Posterior cingulate gyrus (tissue), 11 donors: ENCODE measurements at regions not wholly inside any gene's neighbourhood (a gene's known extent, or its start where the extent isn't known, plus 50 kb on each side); places are given as distances from the start of the nearest gene placed in this dataset.

Experiments
- DNase-seq, 10 donors: peaks; one replicate each; pipeline versions ENCODE4 v3.0.0 to v3.0.0-alpha.2; 2020 to 2021; ENCODE audit warnings: mixed read lengths in 3 of 10
- intact Hi-C: fragments of 100-400 bp; cut with DNase I; formaldehyde crosslinking; loops from one replicate; pipeline ENCODE4 v1.15.1; 2023

DNA sequence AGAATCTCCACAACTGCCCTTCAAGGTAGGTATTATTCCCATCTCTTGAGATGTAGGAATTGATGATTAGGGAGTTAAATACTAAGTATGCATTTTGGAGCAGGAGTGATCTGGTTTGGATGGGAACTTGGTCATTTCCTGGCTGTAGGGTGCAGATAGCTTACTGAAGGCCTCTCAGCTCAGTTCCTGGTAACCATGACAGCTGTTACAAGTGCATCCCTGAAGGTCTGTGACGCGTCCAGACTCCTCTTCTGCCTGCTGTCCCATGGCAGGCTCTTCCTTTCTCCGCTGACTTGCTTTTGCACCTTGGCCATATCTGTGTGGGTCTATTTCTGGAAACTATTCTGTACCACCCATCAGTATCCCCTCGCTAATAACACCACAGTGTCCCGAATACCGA lies 387.8 kb downstream of the ZNF536 start:
- no peak for DNase-seq
- intact Hi-C loops: no loop called here

- intact Hi-C loops: no loop called here
- no peak for DNase-seq
Measured at GRCh38 chr19:30757837-30758617, 385.8 kb downstream of the ZNF536 start.

- DNase-seq: no peak
- intact Hi-C loops: no loop called here
Measured at GRCh38 chr19:30757104-30757836, 385.1 kb downstream of the ZNF536 start.

GRCh38 chr19:30755581-30755980 lies 383.4 kb downstream of the ZNF536 start:
- intact Hi-C loops: no loop called here
- no peak for DNase-seq

DNA sequence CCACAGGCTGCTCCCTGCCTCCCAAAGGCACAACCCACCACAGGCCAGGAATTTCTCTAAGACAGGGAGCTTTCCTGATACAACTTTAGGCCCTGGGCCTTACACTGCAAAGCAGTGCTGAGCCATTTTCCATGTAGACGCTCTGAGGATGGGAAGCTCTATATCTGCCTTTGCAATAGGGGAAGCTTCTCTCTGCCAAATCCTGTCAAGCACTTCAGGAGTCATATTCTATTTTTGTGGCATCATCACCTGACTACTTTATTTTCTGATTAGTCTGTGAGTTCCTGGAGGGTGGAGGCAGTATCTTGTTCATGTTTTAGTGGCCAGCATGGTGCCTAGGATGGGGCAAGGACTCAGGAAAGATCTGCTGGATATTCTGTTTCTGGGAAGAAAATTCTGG lies 382.0 kb downstream of the ZNF536 start:
- intact Hi-C loops: no loop called here
- DNase-seq: no peak

- DNase-seq: no peak
- intact Hi-C loops: no loop called here
Measured at GRCh38 chr19:30752876-30753275, 380.7 kb downstream of the ZNF536 start.

GRCh38 chr19:30752201-30752600 lies 380.0 kb downstream of the ZNF536 start:
- DNase-seq: no peak
- intact Hi-C loops: no loop called here

GRCh38 chr19:30745476-30745985 lies 373.3 kb downstream of the ZNF536 start:
- no peak for DNase-seq
- intact Hi-C loops: no loop called here

GRCh38 chr19:30744741-30745475 lies 372.7 kb downstream of the ZNF536 start:
- DNase-seq: no peak
- intact Hi-C loops: no loop called here

- intact Hi-C loops: no loop called here
- DNase-seq: no peak
Measured at GRCh38 chr19:30743702-30744101, 371.5 kb downstream of the ZNF536 start.

DNA sequence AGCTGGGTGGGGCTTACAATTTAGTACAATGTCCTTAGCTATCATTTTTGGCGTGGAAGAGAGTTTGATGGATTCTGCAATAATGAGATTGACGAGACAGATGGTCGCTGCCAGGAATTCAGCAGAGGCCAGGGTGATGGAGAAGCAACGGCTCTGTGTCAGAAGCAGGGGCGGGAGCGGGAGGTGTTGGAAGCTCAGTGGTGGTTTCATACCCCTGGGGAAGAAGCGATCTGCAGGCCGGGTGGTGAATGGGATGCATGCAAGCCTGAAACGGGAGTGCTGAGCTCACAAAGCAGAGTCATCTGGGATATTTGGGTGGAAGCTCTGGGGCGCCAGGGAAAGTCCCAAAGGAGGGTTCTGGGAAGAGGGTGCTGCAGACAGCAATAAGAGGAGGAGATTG lies 370.8 kb downstream of the ZNF536 start:
- intact Hi-C loops: no loop called here

DNA sequence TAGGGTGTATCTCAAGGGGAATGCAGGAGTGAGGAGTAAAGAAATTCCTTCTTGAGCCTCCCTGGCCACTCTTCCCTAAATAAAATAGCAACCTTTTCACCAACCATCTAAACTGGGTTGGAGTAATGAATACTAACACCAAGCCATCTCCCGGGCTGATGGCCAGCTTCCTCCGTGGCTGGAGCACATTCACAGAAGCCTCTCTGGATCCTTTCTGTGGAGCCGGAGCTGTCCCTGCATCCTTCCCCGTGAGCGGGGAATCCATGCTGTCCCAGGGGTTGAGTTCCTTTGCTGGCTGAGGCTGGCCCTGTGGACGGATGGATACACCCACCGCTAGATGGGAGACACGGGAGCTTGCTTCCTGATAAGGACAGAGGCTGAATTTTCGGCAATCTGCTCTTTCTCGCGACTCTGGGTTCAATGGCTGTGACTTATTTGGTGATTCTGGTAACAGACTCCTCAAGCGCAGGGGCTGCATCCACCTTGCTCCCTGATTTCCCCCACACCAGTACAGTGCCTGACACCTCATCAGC lies 370.3 kb downstream of the ZNF536 start:
- no peak for DNase-seq
- intact Hi-C loops: no loop called here

More for the DNA sequence above, 370.8 kb downstream of the ZNF536 start:
- no peak for DNase-seq

DNA sequence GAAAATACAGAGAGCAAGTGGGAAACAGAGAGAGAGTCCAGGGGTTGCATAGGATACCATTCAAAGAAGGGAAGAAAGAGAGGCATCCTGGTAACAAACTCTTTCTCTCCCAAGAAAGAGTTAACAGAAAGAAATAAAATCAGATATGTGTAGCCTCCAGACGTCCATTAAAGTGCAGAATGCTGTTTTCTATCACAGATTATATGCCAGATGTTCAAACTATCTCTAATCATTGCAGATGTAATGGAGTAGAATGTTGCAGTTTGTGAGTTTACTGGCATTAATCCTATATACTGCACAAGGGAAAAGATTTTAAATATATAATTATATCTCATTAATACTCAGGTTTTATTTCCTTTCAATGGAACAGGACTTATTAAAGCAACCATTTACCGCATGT lies 369.4 kb downstream of the ZNF536 start:
- DNase-seq: no peak
- intact Hi-C loops: no loop called here

- intact Hi-C loops: no loop called here
- DNase-seq: no peak
Measured at GRCh38 chr19:30739394-30739793, 367.2 kb downstream of the ZNF536 start.

DNA sequence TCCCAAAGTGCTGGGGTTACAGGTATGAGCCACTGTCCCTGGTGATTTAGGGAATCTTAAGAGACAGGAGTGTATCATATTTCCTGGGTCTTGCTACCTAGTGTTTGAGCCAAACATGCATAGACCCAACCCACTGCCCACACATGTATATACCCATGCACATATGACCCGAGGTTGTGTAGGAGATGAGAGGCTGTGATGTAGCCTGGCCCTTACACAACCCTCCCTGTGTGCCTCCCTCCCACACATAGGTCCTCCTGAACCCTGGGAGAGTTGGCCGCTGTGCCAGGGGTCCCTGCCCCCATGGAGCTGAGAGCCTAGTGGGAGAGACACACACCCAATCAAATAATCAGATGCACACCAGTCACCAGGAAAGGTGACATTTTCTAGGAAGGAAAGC lies 365.9 kb downstream of the ZNF536 start:
- intact Hi-C loops: no loop called here

GRCh38 chr19:30734669-30735068 lies 362.5 kb downstream of the ZNF536 start:
- DNase-seq: peak in 1 of 10 donors; percentile 13
- intact Hi-C loops: no loop called here

More for the DNA sequence above, 365.9 kb downstream of the ZNF536 start:
- no peak for DNase-seq

- peak in 3 of 10 donors; percentile 48 to 54 (median 51) for DNase-seq
- intact Hi-C loops: no loop called here
Measured at GRCh38 chr19:30733826-30734550, 361.8 kb downstream of the ZNF536 start.

DNA sequence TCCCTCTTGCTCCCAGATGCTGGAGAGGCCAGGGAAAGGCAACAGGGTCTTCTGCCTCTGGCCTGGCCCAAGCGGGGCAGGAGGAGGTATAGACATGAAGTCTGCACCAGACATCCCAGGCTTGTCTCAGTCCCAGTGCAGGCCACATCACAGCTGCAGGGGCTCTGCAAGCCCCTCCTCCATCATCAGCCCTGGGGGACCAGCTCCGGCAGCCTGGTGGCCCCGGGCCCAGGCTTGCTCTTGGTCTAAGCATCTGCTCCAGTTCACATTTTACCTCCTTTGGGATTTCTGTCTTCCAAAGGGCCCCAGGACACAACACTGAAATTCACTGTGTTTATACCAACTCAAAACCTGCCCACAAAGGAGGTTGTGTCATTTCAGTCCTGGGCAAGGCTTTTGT lies 359.4 kb downstream of the ZNF536 start:
- DNase-seq: no peak
- intact Hi-C loops: no loop called here

GRCh38 chr19:30729451-30729850 lies 357.3 kb downstream of the ZNF536 start:
- intact Hi-C loops: no loop called here
- no peak for DNase-seq

- intact Hi-C loops: no loop called here
- DNase-seq: no peak
Measured at GRCh38 chr19:30722761-30723160, 350.6 kb downstream of the ZNF536 start.
